MM.1S (cell line): ENCODE measurements at regions not wholly inside any gene's neighbourhood (a gene's known extent, or its start where the extent isn't known, plus 50 kb on each side); places are given as distances from the start of the nearest gene placed in this dataset.

Experiments
- EZH2 ChIP-seq: fragments of 300-600 bp; sonication (generic); optimal IDR thresholded peaks from 2 replicates; pipeline ENCODE3; 2017; ENCODE audit warnings: low read depth, mild to moderate bottlenecking, antibody characterized with exemption, low read length, mixed read lengths
- EZH2phosphoT487 ChIP-seq: fragments of 300-600 bp; sonication (generic); IDR thresholded peaks from 2 replicates; pipeline ENCODE4 v1.6.1; 2018; ENCODE audit warnings: antibody characterized with exemption, low read length
- TF ChIP-seq, protein P1 (sequence below): fragments of 300-600 bp; sonication (generic); IDR thresholded peaks from 2 replicates; pipeline ENCODE4 v1.5.1; 2016; ENCODE audit warnings: antibody characterized with exemption, low read length, mixed read lengths

DNA sequence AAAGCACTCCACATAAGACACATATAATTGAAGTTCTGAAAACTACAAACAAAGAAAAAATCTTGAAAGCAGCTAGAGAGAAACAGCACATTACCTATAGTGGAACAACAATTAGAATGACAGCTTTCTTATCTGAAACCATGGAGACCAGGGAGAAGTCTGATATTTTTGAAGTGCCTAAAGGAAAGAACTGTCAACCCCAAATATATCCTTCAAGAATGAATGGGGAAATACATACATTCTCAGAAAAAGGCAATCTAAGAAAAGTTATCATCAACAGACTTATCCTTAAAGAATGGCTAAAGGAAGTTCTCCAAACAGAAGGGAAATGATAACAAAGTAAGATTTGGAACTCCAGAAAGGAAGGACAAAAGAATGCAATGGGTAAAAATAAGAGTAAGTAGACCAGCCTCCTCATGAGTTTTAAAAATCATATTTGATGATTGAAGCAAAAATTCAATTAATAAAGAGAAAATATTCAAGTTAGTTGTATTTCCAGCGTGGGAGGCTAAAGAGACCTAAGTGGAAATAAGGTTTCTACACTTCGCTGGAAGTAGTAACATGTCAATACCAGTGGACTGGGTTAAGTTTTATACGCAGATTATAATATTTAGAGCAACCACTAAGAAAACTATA lies 170.8 kb upstream of the SAMSN1 start:
- TF ChIP-seq EZH2 (no peak), EZH2phosphoT487 (no peak)
- TF ChIP-seq, protein P1, sequence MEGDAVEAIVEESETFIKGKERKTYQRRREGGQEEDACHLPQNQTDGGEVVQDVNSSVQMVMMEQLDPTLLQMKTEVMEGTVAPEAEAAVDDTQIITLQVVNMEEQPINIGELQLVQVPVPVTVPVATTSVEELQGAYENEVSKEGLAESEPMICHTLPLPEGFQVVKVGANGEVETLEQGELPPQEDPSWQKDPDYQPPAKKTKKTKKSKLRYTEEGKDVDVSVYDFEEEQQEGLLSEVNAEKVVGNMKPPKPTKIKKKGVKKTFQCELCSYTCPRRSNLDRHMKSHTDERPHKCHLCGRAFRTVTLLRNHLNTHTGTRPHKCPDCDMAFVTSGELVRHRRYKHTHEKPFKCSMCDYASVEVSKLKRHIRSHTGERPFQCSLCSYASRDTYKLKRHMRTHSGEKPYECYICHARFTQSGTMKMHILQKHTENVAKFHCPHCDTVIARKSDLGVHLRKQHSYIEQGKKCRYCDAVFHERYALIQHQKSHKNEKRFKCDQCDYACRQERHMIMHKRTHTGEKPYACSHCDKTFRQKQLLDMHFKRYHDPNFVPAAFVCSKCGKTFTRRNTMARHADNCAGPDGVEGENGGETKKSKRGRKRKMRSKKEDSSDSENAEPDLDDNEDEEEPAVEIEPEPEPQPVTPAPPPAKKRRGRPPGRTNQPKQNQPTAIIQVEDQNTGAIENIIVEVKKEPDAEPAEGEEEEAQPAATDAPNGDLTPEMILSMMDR = no peak
